H1 (cell line): ENCODE measurements at regions not wholly inside any gene's neighbourhood (a gene's known extent, or its start where the extent isn't known, plus 50 kb on each side); places are given as distances from the start of the nearest gene placed in this dataset.

Experiments
- CTCF ChIA-PET: fragments of 300-600 bp; sonication (Branson Sonifier 250); formaldehyde crosslinking; loops from one replicate; lab custom pipeline; 2021; ENCODE audit not compliant: partially characterized antibody; lab: Charles Lee
- POLR2A ChIA-PET: fragments of 300-600 bp; sonication (Branson Sonifier 250); formaldehyde crosslinking; loops from one replicate; lab custom pipeline; 2021; ENCODE audit warnings: inconsistent platforms; ENCODE audit not compliant: partially characterized antibody; lab: Charles Lee
- DNase-seq, 2 experiments: peaks; one replicate each; pipeline versions ENCODE4 v3.0.0 to v3.0.0-alpha.2; 2010 to 2022; ENCODE audit warnings: low spot score in 2 of 2, low read depth in 1 of 2, mixed read lengths in 1 of 2
- FAIRE-seq: peaks from 2 replicates; lab custom pipeline; 2011; peaks lifted over from hg19 to GRCh38; lab: Jason Lieb, UNC
- H2AFZ ChIP-seq: 2 replicates; pipeline ENCODE4 v1.8.1; 2012; ENCODE audit warnings: low read length, inconsistent platforms
- H2AK5ac ChIP-seq: 2 replicates; pipeline ENCODE4 v1.6.1; 2013; ENCODE audit warnings: low read depth, low read length
- H2BK120ac ChIP-seq: replicated peaks from 2 replicates; pipeline ENCODE3; 2013; ENCODE audit warnings: low read depth, low read length, inconsistent platforms
- H2BK12ac ChIP-seq: 2 replicates; pipeline ENCODE4 v1.6.1; 2013; ENCODE audit warnings: low read depth, low read length
- H2BK15ac ChIP-seq: 2 replicates; pipeline ENCODE4 v1.6.1; 2013; ENCODE audit warnings: low read length
- H2BK20ac ChIP-seq: 2 replicates; pipeline ENCODE4 v1.6.1; 2013; ENCODE audit warnings: low read length
- H2BK5ac ChIP-seq: 2 replicates; pipeline ENCODE4 v1.6.1; 2013; ENCODE audit warnings: low read depth, low read length
- H3K14ac ChIP-seq: 2 replicates; pipeline ENCODE4 v1.6.1; 2013; ENCODE audit warnings: inconsistent platforms; ENCODE audit not compliant: insufficient read length
- H3K18ac ChIP-seq: 2 replicates; pipeline ENCODE4 v1.6.1; 2013; ENCODE audit warnings: low read length; ENCODE audit errors: extremely low read depth
- H3K23ac ChIP-seq: 2 replicates; pipeline ENCODE4 v1.6.1; 2013; ENCODE audit warnings: inconsistent platforms; ENCODE audit not compliant: insufficient read length
- H3K23me2 ChIP-seq: 2 replicates; pipeline ENCODE4 v1.6.1; 2013; ENCODE audit warnings: low read depth, low read length
- H3K27ac ChIP-seq: 2 replicates; pipeline ENCODE4 v1.6.1; 2011; ENCODE audit warnings: low read depth, low read length, inconsistent platforms
- H3K27me3 ChIP-seq, 4 experiments: replicated peaks in 1 of 4; 1 replicate in 1 of 4; 2 replicates in 3 of 4; pipeline versions ENCODE4 v1.6.1 to v1.8.1; 2011 to 2013; ENCODE audit warnings: low read length in 3 of 4, mild to moderate bottlenecking in 3 of 4, inconsistent platforms in 2 of 4, mixed read lengths in 2 of 4, moderate library complexity in 1 of 4; ENCODE audit not compliant: control insufficient read depth in 3 of 4, insufficient read depth in 3 of 4; ENCODE audit errors: extremely low read depth in 1 of 4
- H3K36me3 ChIP-seq, 4 experiments: 2 replicates each; pipeline versions ENCODE4 v1.6.1 to v1.8.1; 2011 to 2013; ENCODE audit warnings: mild to moderate bottlenecking in 4 of 4, low read length in 3 of 4, moderate library complexity in 2 of 4, control low read depth in 1 of 4, inconsistent platforms in 1 of 4; ENCODE audit not compliant: insufficient read depth in 4 of 4, control insufficient read depth in 2 of 4
- H3K4ac ChIP-seq: replicated peaks from 2 replicates; pipeline ENCODE3; 2013; ENCODE audit warnings: low read length, low read depth, mixed read lengths, inconsistent platforms; ENCODE audit not compliant: insufficient read length
- H3K4me1 ChIP-seq, 4 experiments: replicated peaks in 1 of 4; 1 replicate in 1 of 4; 2 replicates in 3 of 4; pipeline versions ENCODE4 v1.6.1 to v1.8.1; 2011 to 2013; ENCODE audit warnings: low read length in 3 of 4, inconsistent platforms in 2 of 4, mixed read lengths in 1 of 4; ENCODE audit not compliant: insufficient read depth in 4 of 4, control insufficient read depth in 3 of 4
- H3K4me2 ChIP-seq, 2 experiments: 2 replicates each; pipeline versions ENCODE4 v1.6.1 to v1.8.1; 2011 to 2013; ENCODE audit warnings: low read depth in 2 of 2, low read length in 2 of 2, control low read depth in 1 of 2, inconsistent platforms in 1 of 2, mild to moderate bottlenecking in 1 of 2; ENCODE audit not compliant: insufficient read depth in 1 of 2
- H3K4me3 ChIP-seq, 4 experiments: fragments of 200-600, 300-600 bp in 1 of 4; sonication (generic), shearing (Covaris generic), sonication (Bioruptor Twin) in 1 of 4; 2 replicates each; pipeline versions ENCODE4 v1.5.1 to v1.8.1; 2011 to 2016; ENCODE audit warnings: low read length in 4 of 4, low read depth in 3 of 4, control low read depth in 2 of 4, inconsistent platforms in 2 of 4, mild to moderate bottlenecking in 2 of 4, mixed read lengths in 1 of 4, moderate library complexity in 1 of 4; ENCODE audit not compliant: insufficient read depth in 2 of 4; ENCODE audit errors: extremely low read depth in 1 of 4
- H3K56ac ChIP-seq: replicated peaks from 2 replicates; pipeline ENCODE3; 2013; ENCODE audit warnings: low read depth, mild to moderate bottlenecking, mixed read lengths, low read length, inconsistent platforms; ENCODE audit not compliant: insufficient read length
- H3K79me1 ChIP-seq: 2 replicates; pipeline ENCODE4 v1.6.1; 2013; ENCODE audit warnings: low read depth, low read length, control low read depth
- H3K79me2 ChIP-seq, 2 experiments: 2 replicates each; pipeline versions ENCODE4 v1.6.1 to v1.8.1; 2012 to 2013; ENCODE audit warnings: low read length in 2 of 2, mild to moderate bottlenecking in 2 of 2, inconsistent platforms in 1 of 2; ENCODE audit not compliant: insufficient read depth in 2 of 2, control insufficient read depth in 1 of 2
- H3K9ac ChIP-seq, 4 experiments: replicated peaks in 1 of 4; 1 replicate in 1 of 4; 2 replicates in 3 of 4; pipeline versions ENCODE4 v1.6.1 to v1.8.1; 2011 to 2013; ENCODE audit warnings: low read depth in 3 of 4, low read length in 3 of 4, control low read depth in 2 of 4, mild to moderate bottlenecking in 2 of 4, moderate library complexity in 2 of 4, inconsistent platforms in 1 of 4; ENCODE audit errors: extremely low read depth in 1 of 4
- H3K9me3 ChIP-seq, 2 experiments: 2 replicates each; pipeline versions ENCODE4 v1.6.1 to v1.8.1; 2012 to 2013; ENCODE audit warnings: mild to moderate bottlenecking in 2 of 2, moderate library complexity in 2 of 2, control low read depth in 1 of 2, inconsistent platforms in 1 of 2, low read depth in 1 of 2, low read length in 1 of 2, mixed read lengths in 1 of 2; ENCODE audit not compliant: insufficient read depth in 2 of 2
- H4K20me1 ChIP-seq, 2 experiments: replicated peaks in 1 of 2; 2 replicates each; pipeline versions ENCODE3 to v1.8.1; 2011 to 2013; ENCODE audit warnings: inconsistent platforms in 2 of 2, low read length in 2 of 2, mild to moderate bottlenecking in 1 of 2; ENCODE audit not compliant: insufficient read depth in 2 of 2, control insufficient read depth in 1 of 2
- H4K5ac ChIP-seq: 2 replicates; pipeline ENCODE4 v1.6.1; 2013; ENCODE audit warnings: low read length, low read depth, mixed read lengths, inconsistent platforms; ENCODE audit not compliant: insufficient read length
- H4K8ac ChIP-seq: 2 replicates; pipeline ENCODE4 v1.8.0; 2013; ENCODE audit warnings: mild to moderate bottlenecking, moderate library complexity, low read length, inconsistent platforms; ENCODE audit not compliant: insufficient read depth; ENCODE audit errors: extremely low read depth
- H4K91ac ChIP-seq: replicated peaks from 2 replicates; pipeline ENCODE3; 2013; ENCODE audit warnings: low read length, mixed read lengths, inconsistent platforms; ENCODE audit not compliant: insufficient read length
- EP300 ChIP-seq, 2 experiments: IDR thresholded peaks; 1 replicate in 1 of 2; 2 replicates in 1 of 2; pipeline ENCODE4 v1.6.1; 2011 to 2012; ENCODE audit warnings: low read depth in 2 of 2, low read length in 2 of 2, mild to moderate bottlenecking in 2 of 2, borderline replicate concordance in 1 of 2, inconsistent platforms in 1 of 2, moderate library complexity in 1 of 2
- EZH2 ChIP-seq: fragments of 200-600 bp; sonication (generic); IDR thresholded peaks from 2 replicates; pipeline ENCODE4 v1.7.1; 2012; ENCODE audit warnings: low read depth, mild to moderate bottlenecking, moderate library complexity, low read length, inconsistent platforms; ENCODE audit not compliant: severe bottlenecking
- RAD21 ChIP-seq, 2 experiments: IDR thresholded peaks in 1 of 2; conservative IDR thresholded peaks in 1 of 2; 2 replicates each; pipeline ENCODE4 v1.6.1; 2011; ENCODE audit warnings: low read depth in 2 of 2, low read length in 2 of 2, improper control_type of control experiment in 1 of 2, inconsistent platforms in 1 of 2, mild to moderate bottlenecking in 1 of 2, moderate library complexity in 1 of 2
- SAP30 ChIP-seq: fragments of 300-600 bp; sonication (generic); IDR thresholded peaks from 2 replicates; pipeline ENCODE4 v1.7.1; 2012; ENCODE audit warnings: low read length, moderate library complexity, mild to moderate bottlenecking, inconsistent platforms; ENCODE audit not compliant: insufficient read depth, insufficient replicate concordance
- SIN3A ChIP-seq, 2 experiments: IDR thresholded peaks in 1 of 2; conservative IDR thresholded peaks in 1 of 2; 2 replicates each; pipeline ENCODE4 v1.6.1; 2011 to 2012; ENCODE audit warnings: low read length in 2 of 2, improper control_type of control experiment in 1 of 2, low read depth in 1 of 2, mild to moderate bottlenecking in 1 of 2
- TAF7 ChIP-seq: optimal IDR thresholded peaks from 2 replicates; pipeline ENCODE3; 2011; ENCODE audit warnings: low read depth, mild to moderate bottlenecking, inconsistent platforms, low read length, moderate library complexity, borderline replicate concordance
- WGBS, 2 experiments: shearing (Covaris generic) in 1 of 2; methylation state at CpG; one replicate each; pipeline versions ENCODE4 v1.1.6 to v1.1.7; 2013 to 2015; ENCODE audit warnings: low lambda C conversion rate in 2 of 2, mixed read lengths in 2 of 2, inconsistent platforms in 1 of 2, low coverage in 1 of 2, missing lambda C conversion rate in 1 of 2; ENCODE audit not compliant: insufficient replicate concordance in 2 of 2, insufficient coverage in 1 of 2, insufficient read length in 1 of 2; ENCODE audit errors: extremely low coverage in 1 of 2, missing lambda C conversion rate in 1 of 2; 5-methylcytosine and 5-hydroxymethylcytosine counted together
- TF ChIP-seq, protein P1 (sequence below): IDR thresholded peaks from 2 replicates; pipeline ENCODE4 v1.6.1; 2011; ENCODE audit warnings: low read depth, mild to moderate bottlenecking, low read length; ENCODE audit not compliant: insufficient read depth

DNA sequence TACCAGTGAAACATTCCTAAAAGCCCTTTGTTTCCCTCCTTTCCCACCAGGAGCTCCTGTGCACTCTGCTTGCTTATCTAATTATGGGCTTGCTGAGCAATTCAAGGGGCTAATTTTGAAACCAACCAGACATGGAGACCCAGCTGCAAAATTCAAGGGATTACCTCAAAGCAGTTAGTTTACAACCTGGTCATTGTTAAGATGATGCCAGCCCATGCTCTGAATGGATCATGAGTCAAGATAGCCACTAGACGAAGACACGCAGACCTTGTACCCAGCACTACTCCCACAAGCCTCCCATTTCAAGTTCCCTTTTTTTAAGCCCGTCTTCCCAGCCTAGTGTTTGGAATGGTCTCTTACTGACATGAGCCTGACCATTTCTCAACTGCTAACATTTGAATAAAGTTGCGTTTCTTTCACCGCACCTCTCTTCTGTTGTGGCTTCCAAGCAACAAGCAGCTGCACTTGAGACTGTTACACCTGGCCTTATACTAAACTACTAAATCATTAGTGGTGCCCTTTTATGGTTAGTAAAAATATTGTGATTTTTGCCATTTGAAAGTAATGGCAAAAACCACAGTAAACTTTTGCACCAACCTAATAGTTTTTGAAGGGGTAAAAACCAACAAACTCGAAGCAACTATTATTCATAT lies 315.3 kb upstream of the LUZP2 start:
- CTCF ChIA-PET, result interaction anchor here (0.6 kb wide), 1 partner anchor 21 kb away, joined by 3 read pairs; no protein-coding TSS in a partner anchor
- TF ChIP-seq RAD21 (IDR thresholded peaks at IDR 0.05 in 1 of 2, conservative IDR thresholded peaks at IDR 0.05 in 1 of 2; ENCODE audit: low read depth in 2 of 2, low read length in 2 of 2) (no peak), SIN3A (conservative IDR thresholded peaks at IDR 0.05 in 1 of 2, IDR thresholded peaks at IDR 0.05 in 1 of 2; ENCODE audit: low read depth in 1 of 2, low read length in 2 of 2) (no peak), EZH2 (no peak), TAF7 (no peak), SAP30 (no peak), EP300 (IDR thresholded peaks at IDR 0.05; ENCODE audit: borderline replicate concordance in 1 of 2, low read depth in 2 of 2, low read length in 2 of 2) (no peak)
- TF ChIP-seq, protein P1, sequence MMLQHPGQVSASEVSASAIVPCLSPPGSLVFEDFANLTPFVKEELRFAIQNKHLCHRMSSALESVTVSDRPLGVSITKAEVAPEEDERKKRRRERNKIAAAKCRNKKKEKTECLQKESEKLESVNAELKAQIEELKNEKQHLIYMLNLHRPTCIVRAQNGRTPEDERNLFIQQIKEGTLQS, result no peak

More for the DNA sequence above, 315.3 kb upstream of the LUZP2 start:
- Histone ChIP-seq H3K23ac (no peak overlapping the region), H3K36me3 (no peaks in the 10 kb centered on the region), H3K14ac (no peak overlapping the region), H2BK120ac (no peak overlapping the region), H3K56ac (no peak overlapping the region), H3K79me2 (no peaks in the 10 kb centered on the region), H2AK5ac (no peak overlapping the region), H3K9me3 (no peaks in the 10 kb centered on the region), H4K20me1 (no peaks in the 10 kb centered on the region), H3K27me3 (no peaks in the 10 kb centered on the region), H2AFZ (0 out of 2 replicates have a peak overlapping the region, but pooled peaks have one; percentile 9), H2BK5ac (no peak overlapping the region), H4K91ac (no peak overlapping the region), H3K4me1 (no peaks in the 10 kb centered on the region), H3K79me1 (no peaks in the 10 kb centered on the region), H2BK12ac (no peak overlapping the region), H3K18ac (no peak overlapping the region), H3K23me2 (no peaks in the 10 kb centered on the region), H3K4me3 (no peak overlapping the region), H3K9ac (no peak overlapping the region), H2BK20ac (no peak overlapping the region), H3K4me2 (no peak overlapping the region), H4K5ac (no peak overlapping the region), H3K4ac (no peak overlapping the region), H4K8ac (no peak overlapping the region), H3K27ac (no peak overlapping the region), H2BK15ac (no peak overlapping the region)
- WGBS, 2 experiments, result 80% methylated on average over 6 of the region's 6 CpGs; no CpG with 5 or more reads in 1 of the 2 experiments
- POLR2A ChIA-PET, result no interaction called here
- FAIRE-seq, result no peak
- no peak for DNase-seq
